HG03025 (cell line): ENCODE measurements at regions not wholly inside any gene's neighbourhood (a gene's known extent, or its start where the extent isn't known, plus 50 kb on each side); places are given as distances from the start of the nearest gene placed in this dataset.
A peak's percentile ranks its signal among the peaks of the same experiment; 100 is the strongest.

Source experiments
- ATAC-seq: cut with Tn5 transposase; IDR thresholded peaks from one replicate; pipeline ENCODE4 v1.9.1; 2021; ENCODE audit warnings: mild to moderate bottlenecking, moderate library complexity; ENCODE audit not compliant: unreplicated experiment, low FRiP score

DNA sequence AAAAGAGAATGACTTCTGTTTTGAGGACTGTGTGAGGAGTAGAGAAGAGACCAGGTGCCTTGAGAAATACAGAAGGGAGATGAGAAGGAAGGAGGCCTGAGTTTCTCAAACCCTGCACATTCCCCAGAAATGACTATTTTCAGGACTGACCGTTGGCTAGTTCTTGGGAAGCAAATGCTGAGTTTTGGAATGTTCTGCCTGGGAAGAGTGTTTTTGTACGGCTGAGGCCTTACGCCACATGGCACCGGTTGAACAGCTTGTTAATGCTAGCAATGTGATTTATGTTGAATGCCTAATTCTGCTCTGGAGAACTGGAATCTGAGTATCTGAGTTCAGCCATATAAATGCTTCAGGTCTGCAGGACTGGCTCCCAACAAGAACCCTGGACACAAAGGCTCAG, 152.7 kb upstream of the ADAMTS16 start:
- no peak for ATAC-seq

DNA sequence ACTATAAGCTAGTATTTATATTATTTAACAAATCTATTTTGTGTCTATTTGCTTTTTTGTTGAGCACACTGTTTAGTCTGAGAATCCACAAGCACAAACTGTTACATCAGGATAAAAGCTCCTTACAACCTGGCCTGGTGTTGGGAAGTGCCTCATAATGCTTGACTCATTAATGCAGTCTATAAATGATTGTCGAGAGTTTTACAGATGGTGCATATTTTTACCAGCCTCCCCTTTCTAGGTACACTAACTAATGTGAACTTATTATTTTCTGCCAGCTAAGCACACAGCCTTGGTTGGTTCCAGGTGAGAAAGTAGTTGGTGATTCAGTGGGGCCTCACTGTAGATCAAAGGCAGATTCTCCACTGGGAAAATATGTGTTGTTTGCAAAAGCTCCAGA, 151.0 kb upstream of the ADAMTS16 start:
- no peak for ATAC-seq

DNA sequence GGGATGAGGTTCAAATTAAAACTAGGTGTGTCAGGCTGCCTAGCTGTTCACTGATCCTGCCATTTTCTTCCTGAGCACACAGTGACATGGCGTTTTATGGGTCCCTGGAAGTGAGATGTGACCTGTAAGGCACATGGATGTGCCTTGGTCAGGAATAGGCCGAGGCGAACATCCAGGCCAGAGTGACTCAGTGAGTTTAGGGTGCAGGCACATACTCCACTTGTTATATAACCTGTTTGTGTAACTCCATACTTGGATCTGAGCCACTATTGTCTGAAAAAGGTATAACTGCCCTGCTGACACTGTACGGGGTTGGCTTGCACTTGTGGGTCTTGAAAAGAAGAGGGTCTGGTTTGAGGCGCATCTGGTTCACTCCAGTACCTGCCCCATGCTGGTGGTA, 150.1 kb upstream of the ADAMTS16 start:
- ATAC-seq: no peak

DNA sequence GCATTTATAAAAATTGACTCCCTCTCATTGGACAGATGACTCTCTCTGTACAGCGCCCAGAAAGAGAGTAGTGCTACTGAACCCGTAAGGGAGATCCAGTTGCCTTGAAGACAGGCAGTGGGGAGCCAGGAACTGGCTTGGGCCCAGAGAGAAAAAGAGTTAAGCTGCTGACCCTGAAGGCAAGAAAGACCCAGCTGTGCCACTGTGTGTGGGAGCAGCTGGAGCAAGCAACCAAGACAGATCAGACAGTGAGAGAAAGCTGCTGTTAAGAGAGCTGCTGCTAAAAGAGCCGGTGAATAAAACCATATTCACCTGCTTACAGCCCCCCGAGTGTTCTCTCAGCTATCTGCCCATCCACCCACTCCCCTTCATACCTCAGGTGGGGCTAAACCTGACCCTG, 149.7 kb upstream of the ADAMTS16 start:
- no peak for ATAC-seq

DNA sequence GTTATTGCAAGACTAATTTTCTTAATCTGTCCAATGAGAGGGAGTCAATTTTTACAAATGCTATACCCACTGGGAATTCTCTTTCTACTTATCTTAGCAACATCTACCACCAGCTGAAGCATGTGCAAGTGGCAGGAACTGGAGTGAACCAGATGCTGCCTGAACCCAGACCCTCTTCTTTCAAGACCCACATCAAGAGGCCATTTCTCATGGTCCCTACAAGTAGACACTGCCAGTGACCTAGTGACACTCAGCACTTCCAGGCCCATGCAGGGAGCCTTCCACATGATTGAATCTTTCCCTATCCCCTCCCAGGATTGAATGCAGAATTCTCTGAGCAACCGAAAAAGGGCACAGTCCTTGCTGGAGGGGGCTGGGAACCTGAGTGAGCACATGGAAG, 148.2 kb upstream of the ADAMTS16 start:
- ATAC-seq: no peak

DNA sequence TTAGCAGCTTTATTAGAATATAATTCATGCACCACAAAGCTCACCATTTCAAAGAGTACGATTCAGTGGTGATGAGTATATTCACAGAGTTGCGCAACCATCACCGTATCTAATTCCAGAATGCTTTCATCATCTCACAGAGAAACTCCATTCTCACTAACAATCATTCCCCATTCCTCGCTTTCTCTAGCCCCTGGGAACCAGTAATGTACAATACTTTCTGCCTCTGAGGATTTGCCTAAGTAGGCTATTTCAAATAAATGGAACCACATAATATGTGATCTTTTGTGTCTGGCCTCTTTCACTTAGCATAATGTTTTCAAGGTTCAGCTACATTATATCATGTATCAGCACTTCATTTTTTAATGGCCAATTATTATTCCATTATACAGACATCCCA, 145.1 kb upstream of the ADAMTS16 start:
- no peak for ATAC-seq

DNA sequence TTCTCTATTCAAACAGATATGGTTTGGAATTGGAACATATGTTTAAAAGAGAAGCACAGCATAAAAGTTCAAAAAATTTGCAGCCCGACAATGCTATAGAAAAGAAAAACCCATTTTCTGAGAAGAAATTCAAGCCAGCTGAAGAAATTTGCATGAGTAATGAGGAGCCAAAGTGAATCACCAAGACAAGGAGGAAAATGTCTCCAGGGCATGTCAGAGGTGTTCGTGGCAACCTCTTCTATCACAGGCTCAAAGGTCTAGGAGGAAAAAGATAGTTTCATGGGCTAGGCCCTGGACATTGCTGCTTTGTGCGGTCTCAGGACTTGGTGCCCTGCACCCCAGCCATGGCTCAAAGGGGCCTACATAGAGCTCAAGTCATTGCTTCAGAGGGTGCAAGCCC, 134.8 kb upstream of the ADAMTS16 start:
- ATAC-seq: no peak

DNA sequence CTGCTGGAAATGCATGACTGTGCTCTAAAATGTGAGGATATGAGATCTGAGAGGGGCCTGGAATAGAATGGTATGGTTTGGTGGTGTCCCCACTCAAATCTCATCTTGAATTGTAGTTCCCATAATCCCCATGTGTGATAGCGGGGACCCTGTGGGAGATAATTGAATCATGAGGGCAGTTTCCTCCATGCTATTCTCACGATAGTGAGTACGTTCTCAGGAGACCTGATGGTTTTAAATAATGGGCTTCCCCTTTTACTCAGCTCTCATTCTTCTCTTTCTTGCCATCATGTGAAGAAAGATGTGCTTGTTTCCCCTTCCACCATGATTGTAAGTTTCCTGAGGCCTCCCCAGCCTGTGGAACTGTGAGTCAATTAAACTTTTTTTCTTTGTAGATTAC, 133.6 kb upstream of the ADAMTS16 start:
- no peak for ATAC-seq

DNA sequence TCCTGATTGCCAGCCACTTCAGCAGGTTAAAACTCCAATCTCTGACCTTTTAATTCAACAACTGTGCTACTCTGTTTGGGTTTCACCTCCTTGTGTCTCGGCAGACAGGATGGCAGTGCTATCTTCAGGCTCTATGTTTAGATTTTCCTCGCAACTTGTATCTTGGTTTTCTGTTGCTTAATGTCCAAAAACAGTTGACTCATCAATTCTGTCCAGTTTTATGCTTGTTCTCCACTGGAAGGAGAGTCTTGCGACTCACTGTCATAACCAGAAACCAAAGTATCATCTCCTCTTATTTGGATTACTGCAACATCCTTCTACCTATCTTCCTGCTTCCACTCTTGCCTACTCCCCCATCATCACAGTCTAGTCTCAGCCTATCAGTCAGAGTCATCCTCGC, 130.9 kb upstream of the ADAMTS16 start:
- no peak for ATAC-seq

DNA sequence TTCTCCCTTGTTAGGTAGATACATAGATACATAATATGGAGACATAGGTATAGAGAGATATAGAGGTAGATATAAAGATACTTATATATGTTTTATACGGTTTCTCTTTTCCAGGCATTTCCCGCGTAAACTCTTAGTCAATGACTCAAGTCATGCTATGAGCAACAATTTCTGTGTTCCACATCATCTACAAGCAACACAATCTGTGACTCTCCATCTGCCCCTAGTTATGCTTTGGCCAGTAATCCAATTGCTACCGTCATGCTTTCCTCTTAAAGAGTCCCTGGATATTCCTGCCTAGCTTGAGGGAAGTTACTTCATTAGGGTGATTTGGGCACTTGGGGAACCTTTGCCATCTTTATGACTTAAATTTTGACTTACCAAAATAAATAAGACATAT, 129.0 kb upstream of the ADAMTS16 start:
- no peak for ATAC-seq

DNA sequence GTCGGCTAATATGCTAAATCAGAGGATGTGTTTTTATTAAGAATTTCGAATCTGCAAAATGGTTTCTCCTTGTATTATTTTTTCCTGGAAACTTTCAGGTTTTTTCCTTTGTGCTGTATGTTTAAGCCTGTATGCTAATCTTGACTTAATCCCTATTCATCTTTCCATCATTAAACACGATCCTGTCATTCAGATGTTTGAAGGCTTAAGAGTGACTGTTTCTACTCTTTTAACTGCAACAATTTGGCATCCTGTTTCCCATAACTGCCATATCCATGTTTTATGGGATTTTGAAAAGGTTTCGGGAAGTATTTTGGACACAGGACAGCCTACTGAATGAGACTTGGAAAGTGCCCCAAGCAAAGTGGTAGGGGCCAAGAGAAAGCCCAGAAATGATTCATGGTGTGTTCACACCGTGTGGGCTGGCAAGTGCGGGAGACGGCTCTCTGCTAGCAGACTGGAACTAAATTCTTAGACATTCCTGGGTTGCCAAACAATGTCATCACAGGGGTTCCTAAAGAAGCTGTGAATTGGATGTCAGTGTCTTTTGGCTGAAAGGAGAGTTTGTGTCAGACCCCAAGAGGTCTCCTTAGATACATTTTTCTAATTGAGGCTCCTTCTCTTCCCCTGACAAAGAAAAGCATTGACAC, 125.4 kb upstream of the ADAMTS16 start:
- ATAC-seq: no peak

DNA sequence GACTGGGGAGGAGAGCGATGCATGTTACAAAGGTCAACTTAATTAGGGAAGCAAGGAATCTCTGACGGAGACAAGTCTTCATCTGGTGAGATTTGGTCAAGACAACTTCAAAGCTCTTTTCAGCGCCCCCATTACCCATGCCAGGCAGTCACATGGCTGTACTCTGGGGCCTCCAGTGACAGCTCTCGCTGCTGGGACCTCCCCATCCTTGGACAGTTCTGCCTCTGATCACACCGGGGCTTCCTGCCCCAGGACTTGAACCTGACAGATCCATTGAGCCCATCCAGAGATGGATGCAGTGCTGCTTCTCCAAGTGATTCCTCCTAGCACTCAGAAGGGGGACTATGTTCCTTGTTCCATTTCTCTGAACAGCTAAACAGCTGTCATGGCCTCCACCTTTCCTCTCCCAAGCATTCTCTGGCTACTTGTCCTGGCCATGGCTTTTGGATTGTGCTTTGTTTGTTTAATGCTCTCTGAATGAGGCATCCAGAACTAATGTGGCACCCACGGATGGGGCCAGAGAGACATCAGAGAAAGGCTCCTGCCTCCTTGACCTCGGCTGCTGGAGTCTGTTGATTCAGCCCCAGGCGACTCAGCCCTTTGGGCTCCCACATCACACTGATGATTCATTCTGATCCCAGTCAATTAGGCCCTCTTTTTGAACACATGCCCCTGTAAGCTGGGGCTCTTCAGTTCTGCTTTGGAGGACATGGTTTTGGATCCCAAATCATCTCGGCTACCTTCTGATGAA, 122.1 kb upstream of the ADAMTS16 start:
- no peak for ATAC-seq

DNA sequence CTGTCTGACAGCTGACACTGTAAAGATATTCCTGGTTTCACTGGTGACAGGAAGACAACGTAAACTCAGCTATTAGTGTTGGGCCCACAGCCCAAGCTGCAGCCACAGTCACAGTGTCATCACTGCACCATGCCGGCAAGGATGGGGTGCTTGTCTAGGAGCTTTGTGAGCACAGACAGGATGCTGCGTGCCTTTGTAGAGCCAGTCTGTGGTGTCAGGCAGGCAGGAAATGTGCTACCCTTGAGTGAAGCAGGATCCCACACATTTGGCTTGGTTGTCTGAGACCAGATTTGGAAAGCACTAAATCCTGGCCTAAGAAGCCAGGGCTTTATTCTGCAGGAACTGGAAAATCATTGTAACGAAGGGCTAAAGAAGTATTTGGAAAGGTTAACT, 121.6 kb upstream of the ADAMTS16 start:
- no peak for ATAC-seq

DNA sequence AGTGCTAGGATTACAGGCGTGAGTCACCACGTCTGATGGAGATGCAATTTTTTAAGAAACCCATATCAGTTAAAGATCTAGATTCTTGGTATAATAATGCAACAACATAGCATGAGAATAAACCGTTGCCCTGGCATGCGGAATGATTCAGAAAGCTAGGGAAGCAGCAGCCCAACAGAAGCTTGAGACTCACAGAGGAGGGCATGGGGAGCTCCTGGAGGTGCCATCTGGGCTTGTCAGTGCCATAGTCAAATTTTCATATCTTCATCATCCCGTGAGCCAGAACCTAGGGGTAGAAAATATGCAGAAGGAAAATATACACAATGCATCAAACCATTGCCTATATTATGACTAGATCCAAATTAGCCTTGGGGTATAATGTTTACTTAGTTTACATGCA, 118.7 kb upstream of the ADAMTS16 start:
- ATAC-seq: no peak

DNA sequence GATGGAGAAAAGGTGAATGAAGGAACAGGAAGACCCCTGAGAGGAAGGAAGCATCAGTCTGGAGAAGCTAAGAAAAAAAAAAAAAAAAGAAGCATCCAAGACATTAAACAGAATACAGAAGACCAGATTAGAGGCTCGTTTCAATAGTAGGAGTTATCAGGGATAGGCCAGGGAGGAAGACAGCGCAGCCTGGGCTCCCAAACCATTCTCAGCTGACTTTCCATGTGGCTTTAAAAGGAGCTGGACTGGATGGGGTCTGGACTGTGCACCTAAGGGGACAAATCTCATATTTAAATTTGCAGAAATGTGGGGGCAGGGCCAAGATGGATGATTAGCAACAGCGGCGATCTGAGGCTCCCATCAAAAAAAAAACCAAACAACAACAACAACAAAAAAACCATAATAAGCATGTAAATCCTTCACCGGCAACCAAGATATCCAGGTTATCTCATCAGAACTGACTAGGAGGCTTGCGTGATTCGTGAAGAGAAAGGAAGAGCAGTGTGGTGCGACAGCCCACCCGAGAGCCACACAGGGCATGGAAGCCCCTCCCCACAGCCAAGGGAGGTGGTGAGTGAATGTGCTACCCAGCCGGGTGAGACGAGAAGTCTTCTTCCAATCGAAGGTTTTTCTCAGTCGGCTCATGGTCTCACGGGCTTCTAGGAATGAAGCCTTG, 114.9 kb upstream of the ADAMTS16 start:
- no peak for ATAC-seq

DNA sequence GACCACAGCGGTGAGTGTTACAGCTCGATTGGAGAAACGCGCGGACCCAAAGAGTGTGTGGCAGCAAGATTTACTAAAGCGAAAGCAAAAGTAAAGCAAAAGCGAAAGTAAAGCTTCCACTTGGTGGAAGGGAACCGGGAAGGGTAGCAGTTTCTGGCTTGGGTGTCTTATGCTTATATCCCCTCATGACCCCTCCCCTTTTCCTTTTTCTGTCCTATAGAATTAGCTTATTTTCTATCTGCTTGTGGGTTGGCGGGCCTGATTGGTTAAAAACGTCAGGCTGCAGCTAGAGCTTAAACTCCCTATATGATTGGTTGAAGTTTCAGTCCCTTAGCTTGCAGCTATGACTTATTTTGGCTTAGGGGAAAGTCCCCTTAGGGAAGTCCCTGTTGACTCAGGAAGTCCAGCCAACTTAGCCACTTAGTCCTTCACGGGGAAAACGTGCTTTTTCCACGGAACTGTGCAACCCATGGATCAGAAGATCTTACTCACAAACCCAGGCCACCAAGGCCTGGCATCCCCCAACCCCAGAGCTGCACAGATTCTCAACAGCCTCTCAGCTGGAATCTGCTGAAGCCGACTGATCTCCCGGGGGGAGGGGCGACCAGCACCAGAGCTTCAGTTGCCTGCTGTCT, 114.2 kb upstream of the ADAMTS16 start:
- no peak for ATAC-seq

DNA sequence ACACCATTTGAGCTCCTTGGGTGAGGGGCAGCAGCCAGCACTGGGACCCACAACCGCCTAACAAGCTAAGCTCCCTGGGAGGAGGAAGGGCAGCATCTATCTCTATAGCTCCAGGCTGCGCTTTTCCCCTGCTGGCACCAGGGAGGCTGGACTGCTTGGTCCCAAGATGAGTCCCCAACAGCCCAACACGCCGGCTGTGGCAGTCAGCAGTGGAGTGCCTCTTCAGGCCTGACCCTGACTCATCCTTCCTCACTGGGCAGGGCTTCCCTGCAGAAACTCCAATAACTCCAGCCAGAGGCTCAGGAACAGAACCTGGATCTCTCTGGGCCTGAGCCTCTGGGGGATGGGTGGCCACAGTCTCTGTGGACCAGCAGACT, 113.7 kb upstream of the ADAMTS16 start:
- ATAC-seq: no peak

DNA sequence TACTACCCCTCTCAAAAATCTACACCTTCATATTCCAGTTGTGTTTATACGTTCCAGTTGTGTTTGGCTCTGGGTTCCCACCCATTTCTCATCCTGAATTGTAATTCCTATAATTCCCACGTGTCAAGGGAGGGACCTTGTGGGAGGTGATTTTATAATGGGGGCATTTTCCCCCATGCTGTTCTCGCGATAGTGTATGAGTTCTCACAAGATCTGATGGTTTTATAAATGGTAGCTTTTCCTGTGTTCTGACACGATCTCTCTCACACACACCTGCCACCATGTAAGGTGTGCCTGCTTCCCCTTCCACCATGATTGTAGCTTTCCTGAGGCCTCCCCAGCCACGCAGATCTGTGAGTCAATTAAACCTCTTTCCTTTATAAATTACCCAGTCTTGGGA, 108.5 kb upstream of the ADAMTS16 start:
- ATAC-seq: no peak

DNA sequence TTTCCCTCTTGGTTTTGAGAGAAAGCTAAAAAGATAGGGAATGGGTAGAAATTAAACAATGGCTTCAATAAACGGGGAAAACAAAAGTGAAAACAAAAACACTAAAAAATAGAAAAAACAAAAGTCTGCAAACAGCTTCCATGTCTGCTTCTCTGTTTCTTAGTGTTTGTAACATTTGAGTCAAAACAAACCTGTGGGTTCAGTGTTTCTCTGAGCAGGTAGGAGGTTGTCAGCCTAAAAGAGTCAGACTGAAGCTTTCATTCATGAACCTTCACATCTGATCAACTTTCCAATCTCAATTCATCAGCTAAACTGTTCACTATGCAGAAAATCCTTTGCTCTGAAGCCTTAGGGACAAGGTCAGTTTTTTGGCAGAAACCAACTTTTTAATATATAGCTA, 102.5 kb upstream of the ADAMTS16 start:
- ATAC-seq: peak; percentile 49

DNA sequence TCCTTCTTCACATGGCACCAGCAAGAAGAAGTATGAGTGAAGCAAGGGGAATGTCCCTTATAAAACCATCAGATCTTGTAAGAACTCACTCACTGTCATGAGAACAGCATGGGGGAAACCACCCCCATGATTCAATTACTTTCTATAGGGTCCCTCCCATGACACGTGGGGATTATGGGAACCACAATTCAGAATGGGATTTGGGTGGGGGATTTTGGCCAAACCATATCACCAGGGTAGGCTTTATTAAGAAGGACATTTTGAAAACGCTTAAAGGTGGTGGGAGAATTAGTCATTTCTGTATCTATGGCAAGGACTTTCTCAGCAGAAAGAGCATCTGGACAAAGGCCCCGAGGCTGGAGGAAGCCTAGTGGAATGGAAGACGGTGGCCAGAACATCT, 100.2 kb upstream of the ADAMTS16 start:
- ATAC-seq: no peak

DNA sequence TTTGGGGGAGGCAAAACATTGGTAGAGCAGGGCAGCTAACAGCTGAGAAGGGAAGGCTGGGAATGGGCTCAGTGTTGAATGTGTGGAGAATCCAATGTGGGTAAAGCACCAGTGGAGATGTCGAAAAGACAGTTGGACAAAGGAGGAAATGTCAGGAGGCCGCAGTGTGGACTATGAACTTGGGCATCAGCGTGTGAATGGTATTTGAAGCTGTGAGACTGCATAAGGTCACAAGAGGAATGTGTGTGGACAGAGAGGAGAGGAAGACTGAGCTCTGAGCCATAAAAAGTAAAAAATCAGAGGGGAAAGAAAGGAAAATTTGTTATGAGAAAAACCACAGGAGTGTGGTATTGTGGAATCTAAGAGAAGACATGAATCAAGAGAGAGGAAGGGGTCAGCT, 99.4 kb upstream of the ADAMTS16 start:
- no peak for ATAC-seq

DNA sequence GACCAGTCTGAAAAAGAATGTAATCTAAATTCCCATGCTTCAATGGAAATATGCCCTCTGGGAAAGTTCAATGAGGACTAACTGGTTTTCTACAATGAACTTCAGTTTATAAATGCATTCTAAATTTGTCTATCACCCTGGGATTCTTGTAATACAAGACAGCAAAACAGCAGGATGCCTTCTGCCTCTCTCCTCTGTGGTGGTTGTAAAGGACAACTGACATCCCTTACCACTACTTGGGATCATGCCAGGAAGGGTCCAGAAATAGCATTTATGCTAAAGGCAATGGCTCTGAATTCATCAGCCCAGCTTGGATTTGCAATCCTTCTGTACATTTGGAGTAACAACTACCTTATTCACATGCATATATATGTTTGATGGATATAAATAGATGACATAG, 97.3 kb upstream of the ADAMTS16 start:
- no peak for ATAC-seq
